ENCODE measurements at regions not wholly inside any gene's neighbourhood (a gene's known extent, or its start where the extent isn't known, plus 50 kb on each side); places are given as distances from the start of the nearest gene placed in this dataset.

DNA sequence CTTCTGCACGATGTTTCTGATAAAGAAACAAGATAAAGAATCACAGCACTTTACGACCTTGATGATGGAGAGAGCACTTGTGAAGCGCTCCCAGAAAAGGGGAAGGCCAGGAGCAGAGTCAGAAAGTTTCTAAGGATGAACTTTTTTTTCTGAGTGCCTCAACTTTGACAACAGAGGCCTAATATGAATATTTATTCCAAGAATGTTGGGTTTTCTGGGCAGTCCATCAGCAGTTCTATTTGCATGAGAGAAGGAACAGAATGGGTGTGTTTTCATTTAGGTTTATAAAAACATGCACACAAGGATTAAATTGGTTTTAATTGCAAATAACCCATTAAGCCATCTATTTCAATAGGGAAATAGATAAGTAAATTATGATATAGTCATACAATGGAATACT, 204.9 kb downstream of the SIM1 start:
- no peaks in the 10 kb centered on the region for H3K36me3 ChIP-seq
- no peaks in the 10 kb centered on the region for H3K27me3 ChIP-seq (ENCODE audit: insufficient read depth, low read depth, severe bottlenecking)
- no peak overlapping the region for H3K4me3 ChIP-seq (ENCODE audit: low read depth, low read length)
- no peak overlapping the region for H3K27ac ChIP-seq
- no peaks in the 10 kb centered on the region for H3K9me3 ChIP-seq (ENCODE audit: severe bottlenecking)
- TF ChIP-seq, protein P1, sequence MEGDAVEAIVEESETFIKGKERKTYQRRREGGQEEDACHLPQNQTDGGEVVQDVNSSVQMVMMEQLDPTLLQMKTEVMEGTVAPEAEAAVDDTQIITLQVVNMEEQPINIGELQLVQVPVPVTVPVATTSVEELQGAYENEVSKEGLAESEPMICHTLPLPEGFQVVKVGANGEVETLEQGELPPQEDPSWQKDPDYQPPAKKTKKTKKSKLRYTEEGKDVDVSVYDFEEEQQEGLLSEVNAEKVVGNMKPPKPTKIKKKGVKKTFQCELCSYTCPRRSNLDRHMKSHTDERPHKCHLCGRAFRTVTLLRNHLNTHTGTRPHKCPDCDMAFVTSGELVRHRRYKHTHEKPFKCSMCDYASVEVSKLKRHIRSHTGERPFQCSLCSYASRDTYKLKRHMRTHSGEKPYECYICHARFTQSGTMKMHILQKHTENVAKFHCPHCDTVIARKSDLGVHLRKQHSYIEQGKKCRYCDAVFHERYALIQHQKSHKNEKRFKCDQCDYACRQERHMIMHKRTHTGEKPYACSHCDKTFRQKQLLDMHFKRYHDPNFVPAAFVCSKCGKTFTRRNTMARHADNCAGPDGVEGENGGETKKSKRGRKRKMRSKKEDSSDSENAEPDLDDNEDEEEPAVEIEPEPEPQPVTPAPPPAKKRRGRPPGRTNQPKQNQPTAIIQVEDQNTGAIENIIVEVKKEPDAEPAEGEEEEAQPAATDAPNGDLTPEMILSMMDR (IDR thresholded peaks at IDR 0.05; ENCODE audit: low read depth, low read length): no peak
- no peak for DNase-seq

DNA sequence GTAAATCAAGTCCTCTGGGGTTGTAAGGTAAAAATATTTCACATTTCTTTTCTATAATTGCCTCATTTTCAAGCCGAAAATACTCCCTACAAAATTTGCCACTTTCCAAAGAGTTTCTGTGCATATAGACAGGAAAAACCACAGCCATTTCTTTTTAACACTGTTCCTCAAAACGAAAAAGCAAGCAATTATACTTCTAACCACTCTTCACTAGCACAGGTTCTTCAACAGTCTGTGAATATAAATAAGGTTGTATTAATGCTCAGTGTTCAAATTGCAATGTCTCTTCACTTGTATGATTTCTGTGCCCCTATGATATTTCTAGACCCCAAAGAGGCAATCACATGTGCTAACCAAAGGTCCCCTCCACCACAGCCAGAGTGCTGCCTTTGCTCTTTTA, 206.0 kb downstream of the SIM1 start:
- no peaks in the 10 kb centered on the region for H3K9me3 ChIP-seq (ENCODE audit: severe bottlenecking)
- no peak for DNase-seq
- H3K27me3 ChIP-seq (ENCODE audit: insufficient read depth, low read depth, severe bottlenecking): no peaks in the 10 kb centered on the region
- no peak overlapping the region for H3K4me3 ChIP-seq (ENCODE audit: low read depth, low read length)
- TF ChIP-seq, protein P1 (IDR thresholded peaks at IDR 0.05; ENCODE audit: low read depth, low read length): no peak
- no peaks in the 10 kb centered on the region for H3K36me3 ChIP-seq
- no peak overlapping the region for H3K27ac ChIP-seq

DNA sequence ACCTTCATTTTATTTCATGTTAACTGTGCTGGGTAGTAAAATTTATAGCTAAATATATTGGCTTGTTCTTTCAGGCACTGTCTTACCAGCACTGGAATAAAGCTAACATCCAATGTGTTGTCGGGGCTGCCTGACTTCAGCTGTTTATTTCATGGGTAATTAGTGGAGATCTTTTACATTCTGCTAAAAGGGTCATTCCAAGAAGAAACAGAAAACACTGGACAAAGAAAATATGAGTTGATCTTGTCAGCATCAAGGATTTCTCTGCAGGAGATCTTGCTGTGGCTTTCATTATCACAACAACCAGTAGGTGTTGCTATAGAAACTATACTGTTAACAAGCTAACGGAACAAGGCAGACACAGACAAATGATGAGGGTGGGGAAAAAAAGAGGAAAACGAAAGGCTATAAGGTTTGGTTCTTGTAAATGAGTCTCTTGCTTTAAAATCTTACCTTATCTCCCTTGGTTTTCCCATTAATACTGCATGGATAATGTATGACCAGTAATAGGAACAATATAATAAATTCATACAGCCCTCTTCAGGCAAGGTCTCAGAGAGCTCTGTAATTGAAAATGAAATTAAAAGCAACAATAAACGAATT, 206.8 kb downstream of the SIM1 start:
- no peak for DNase-seq
- H3K4me3 ChIP-seq (ENCODE audit: low read depth, low read length): no peak overlapping the region
- no peak overlapping the region for H3K27ac ChIP-seq
- TF ChIP-seq, protein P1 (IDR thresholded peaks at IDR 0.05; ENCODE audit: low read depth, low read length): 0 out of 2 replicates have a peak, but pooled peaks have one; percentile 14
- H3K27me3 ChIP-seq (ENCODE audit: insufficient read depth, low read depth, severe bottlenecking): no peaks in the 10 kb centered on the region
- no peaks in the 10 kb centered on the region for H3K36me3 ChIP-seq
- H3K9me3 ChIP-seq (ENCODE audit: severe bottlenecking): no peaks in the 10 kb centered on the region

DNA sequence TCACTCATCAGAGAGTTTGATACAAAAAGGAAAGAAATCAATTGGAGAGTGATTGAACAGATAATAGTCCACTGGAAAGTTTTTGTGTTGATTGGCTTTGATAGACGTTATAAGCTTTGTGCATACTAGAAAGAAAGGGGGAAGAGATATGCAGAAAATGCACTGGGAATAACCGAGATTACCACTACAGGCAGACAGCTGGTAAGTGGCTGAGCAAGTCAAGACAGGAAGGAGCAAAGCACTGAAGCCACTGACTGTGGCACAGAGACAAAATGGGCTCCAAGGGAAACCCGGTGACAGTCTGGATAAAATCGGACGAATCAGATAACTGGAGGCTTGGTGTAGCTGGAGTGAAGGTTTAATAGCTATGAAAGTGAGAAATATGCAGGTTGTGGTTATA, 209.0 kb downstream of the SIM1 start:
- DNase-seq: no peak
- no peak overlapping the region for H3K27ac ChIP-seq

DNA sequence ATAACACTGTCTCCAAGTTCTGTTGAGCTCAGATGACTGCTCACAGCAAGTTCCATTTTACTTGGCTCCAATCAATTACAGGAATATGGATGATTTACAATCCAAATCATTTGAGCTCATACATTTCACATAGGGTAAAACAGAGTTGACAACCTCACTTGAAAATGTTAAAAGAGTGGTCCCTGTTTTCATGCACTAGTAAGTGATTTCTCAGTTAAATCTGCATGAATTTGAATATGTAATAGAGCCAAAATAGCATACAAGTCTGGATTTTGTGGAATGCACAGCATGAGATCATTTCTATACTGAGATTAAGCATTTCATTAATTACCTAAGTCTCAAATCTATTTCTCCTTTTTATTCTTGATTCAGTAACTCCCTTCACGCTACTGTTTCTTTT, 217.6 kb downstream of the SIM1 start:
- Histone ChIP-seq H3K27ac (no peak overlapping the region), H3K9me3 (ENCODE audit: severe bottlenecking) (no peaks in the 10 kb centered on the region), H3K36me3 (no peaks in the 10 kb centered on the region), H3K4me3 (ENCODE audit: low read depth, low read length) (no peak overlapping the region), H3K27me3 (ENCODE audit: insufficient read depth, low read depth, severe bottlenecking) (no peaks in the 10 kb centered on the region)
- TF ChIP-seq, protein P1 (IDR thresholded peaks at IDR 0.05; ENCODE audit: low read depth, low read length): no peak
- no peak for DNase-seq

More for the DNA sequence above, 209.0 kb downstream of the SIM1 start:
- no peaks in the 10 kb centered on the region for H3K36me3 ChIP-seq
- no peaks in the 10 kb centered on the region for H3K9me3 ChIP-seq (ENCODE audit: severe bottlenecking)
- TF ChIP-seq, protein P1 (IDR thresholded peaks at IDR 0.05; ENCODE audit: low read depth, low read length): no peak
- H3K4me3 ChIP-seq (ENCODE audit: low read depth, low read length): no peak overlapping the region
- H3K27me3 ChIP-seq (ENCODE audit: insufficient read depth, low read depth, severe bottlenecking): no peaks in the 10 kb centered on the region

DNA sequence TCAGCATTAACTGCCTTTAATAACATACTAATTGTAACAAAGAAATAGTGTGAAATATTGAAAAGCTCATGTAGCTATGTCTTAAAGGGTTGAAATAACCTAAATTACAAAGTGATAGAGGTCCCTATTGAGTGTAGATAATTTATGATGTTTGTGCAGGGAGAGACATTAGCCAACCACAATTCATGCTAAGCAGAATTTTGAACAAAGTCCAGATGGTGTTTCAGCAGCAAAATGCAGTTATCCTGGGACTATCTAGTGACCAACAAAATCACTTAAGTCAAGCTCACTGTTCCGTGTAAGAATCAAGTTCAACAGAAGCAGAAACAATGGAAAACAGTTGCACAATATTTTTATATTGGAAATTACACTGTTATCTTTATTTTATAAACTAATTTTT, 218.5 kb downstream of the SIM1 start:
- Histone ChIP-seq H3K36me3 (no peaks in the 10 kb centered on the region), H3K27me3 (ENCODE audit: insufficient read depth, low read depth, severe bottlenecking) (no peaks in the 10 kb centered on the region), H3K9me3 (ENCODE audit: severe bottlenecking) (no peaks in the 10 kb centered on the region), H3K27ac (no peak overlapping the region), H3K4me3 (ENCODE audit: low read depth, low read length) (no peak overlapping the region)
- DNase-seq: no peak
- TF ChIP-seq, protein P1 (IDR thresholded peaks at IDR 0.05; ENCODE audit: low read depth, low read length): no peak
